22Rv1 (cell line): ENCODE measurements at regions not wholly inside any gene's neighbourhood (a gene's known extent, or its start where the extent isn't known, plus 50 kb on each side); places are given as distances from the start of the nearest gene placed in this dataset.

Experiments
- ZFX ChIP-seq: fragments of 450-650 bp; IDR thresholded peaks from 2 replicates; pipeline ENCODE4 v1.6.1; 2017; ENCODE audit warnings: antibody characterized with exemption, borderline replicate concordance
- TF ChIP-seq, protein P1 (sequence below): fragments of 450-650 bp; IDR thresholded peaks from 2 replicates; pipeline ENCODE4 v1.5.1; 2017; ENCODE audit warnings: mild to moderate bottlenecking

DNA sequence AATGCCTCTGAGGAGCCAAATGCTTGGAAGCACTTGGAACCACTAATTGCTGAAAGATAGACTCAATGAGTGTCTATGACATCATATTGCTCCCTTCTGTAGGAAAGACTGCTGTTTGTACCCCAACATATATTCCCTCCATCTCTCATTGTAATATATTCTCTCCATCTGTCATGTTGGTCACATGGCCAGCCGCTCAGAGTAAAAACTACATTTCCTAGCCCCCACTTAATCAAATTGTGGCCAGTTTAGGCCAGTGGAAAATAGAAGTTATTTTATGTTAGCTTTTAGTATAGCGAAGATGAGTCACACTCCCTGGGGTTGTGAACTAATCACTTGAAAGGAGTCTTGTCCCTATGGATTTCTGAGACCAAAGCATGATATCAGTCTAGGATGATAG is 160.2 kb downstream of the HNMT start:
- TF ChIP-seq, protein P1, sequence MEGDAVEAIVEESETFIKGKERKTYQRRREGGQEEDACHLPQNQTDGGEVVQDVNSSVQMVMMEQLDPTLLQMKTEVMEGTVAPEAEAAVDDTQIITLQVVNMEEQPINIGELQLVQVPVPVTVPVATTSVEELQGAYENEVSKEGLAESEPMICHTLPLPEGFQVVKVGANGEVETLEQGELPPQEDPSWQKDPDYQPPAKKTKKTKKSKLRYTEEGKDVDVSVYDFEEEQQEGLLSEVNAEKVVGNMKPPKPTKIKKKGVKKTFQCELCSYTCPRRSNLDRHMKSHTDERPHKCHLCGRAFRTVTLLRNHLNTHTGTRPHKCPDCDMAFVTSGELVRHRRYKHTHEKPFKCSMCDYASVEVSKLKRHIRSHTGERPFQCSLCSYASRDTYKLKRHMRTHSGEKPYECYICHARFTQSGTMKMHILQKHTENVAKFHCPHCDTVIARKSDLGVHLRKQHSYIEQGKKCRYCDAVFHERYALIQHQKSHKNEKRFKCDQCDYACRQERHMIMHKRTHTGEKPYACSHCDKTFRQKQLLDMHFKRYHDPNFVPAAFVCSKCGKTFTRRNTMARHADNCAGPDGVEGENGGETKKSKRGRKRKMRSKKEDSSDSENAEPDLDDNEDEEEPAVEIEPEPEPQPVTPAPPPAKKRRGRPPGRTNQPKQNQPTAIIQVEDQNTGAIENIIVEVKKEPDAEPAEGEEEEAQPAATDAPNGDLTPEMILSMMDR, result no peak
- no peak for TF ChIP-seq ZFX
